ENCODE measurements at regions not wholly inside any gene's neighbourhood (a gene's known extent, or its start where the extent isn't known, plus 50 kb on each side); places are given as distances from the start of the nearest gene placed in this dataset.

GRCh38 chr2:191598296-191598695 lies 79.6 kb upstream of the NABP1 start:
- no peak for DNase-seq (ENCODE audit: low read depth)
- H3K4me3 ChIP-seq (ENCODE audit: low read length), result no peak overlapping the region
- TF ChIP-seq, protein P1, sequence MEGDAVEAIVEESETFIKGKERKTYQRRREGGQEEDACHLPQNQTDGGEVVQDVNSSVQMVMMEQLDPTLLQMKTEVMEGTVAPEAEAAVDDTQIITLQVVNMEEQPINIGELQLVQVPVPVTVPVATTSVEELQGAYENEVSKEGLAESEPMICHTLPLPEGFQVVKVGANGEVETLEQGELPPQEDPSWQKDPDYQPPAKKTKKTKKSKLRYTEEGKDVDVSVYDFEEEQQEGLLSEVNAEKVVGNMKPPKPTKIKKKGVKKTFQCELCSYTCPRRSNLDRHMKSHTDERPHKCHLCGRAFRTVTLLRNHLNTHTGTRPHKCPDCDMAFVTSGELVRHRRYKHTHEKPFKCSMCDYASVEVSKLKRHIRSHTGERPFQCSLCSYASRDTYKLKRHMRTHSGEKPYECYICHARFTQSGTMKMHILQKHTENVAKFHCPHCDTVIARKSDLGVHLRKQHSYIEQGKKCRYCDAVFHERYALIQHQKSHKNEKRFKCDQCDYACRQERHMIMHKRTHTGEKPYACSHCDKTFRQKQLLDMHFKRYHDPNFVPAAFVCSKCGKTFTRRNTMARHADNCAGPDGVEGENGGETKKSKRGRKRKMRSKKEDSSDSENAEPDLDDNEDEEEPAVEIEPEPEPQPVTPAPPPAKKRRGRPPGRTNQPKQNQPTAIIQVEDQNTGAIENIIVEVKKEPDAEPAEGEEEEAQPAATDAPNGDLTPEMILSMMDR (conservative IDR thresholded peaks at IDR 0.05; ENCODE audit: low read depth, low read length), result no peak

GRCh38 chr2:191601060-191601459 lies 76.9 kb upstream of the NABP1 start:
- TF ChIP-seq, protein P1 (conservative IDR thresholded peaks at IDR 0.05; ENCODE audit: low read depth, low read length), result no peak
- H3K4me3 ChIP-seq (ENCODE audit: low read length), result no peak overlapping the region
- DNase-seq (ENCODE audit: low read depth), result no peak

DNA sequence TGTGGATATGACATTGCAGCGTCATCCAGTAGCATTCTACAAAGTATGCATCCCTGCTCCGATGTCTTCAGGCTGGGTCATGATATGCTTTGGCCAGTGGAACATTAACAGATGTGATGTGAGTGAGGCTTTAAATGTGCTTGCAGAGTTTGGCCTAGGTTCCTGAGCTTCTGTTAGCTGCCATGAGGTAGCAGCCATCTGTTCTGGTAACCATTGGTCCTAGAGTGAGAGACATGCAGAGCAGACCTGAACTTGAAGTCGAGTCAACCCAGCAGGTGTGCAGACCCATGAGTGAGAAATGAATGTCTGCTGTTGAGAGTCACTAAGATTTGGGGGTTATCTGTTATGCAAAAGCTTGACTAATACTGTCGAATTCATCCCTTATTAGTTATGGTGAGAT lies 73.8 kb upstream of the NABP1 start:
- no peak for DNase-seq (ENCODE audit: low read depth)
- no peak overlapping the region for H3K4me3 ChIP-seq (ENCODE audit: low read length)
- TF ChIP-seq, protein P1 (conservative IDR thresholded peaks at IDR 0.05; ENCODE audit: low read depth, low read length), result no peak

DNA sequence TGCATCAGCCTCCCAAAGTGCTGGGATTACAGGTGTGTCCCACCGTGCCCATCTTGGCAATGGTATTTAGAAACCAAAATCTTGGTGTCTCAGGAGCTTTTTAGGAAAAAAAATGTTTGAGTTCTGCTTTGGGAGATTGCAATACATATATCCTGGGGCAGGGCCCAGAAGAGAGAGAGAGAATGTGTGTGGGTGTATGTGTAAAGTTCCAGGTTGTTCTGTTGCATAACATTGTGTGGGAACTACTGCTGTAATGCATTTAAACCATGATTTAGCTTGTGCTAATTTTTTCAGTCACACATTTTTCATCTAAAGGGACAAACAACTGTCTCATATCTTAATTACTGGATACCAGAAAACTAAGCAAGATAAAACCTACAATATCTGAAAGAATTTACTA lies 70.8 kb upstream of the NABP1 start:
- no peak for DNase-seq (ENCODE audit: low read depth)
- no peak overlapping the region for H3K4me3 ChIP-seq (ENCODE audit: low read length)
- TF ChIP-seq, protein P1 (conservative IDR thresholded peaks at IDR 0.05; ENCODE audit: low read depth, low read length), result no peak

- no peak for DNase-seq (ENCODE audit: low read depth)
- TF ChIP-seq, protein P1 (conservative IDR thresholded peaks at IDR 0.05; ENCODE audit: low read depth, low read length), result no peak
- H3K4me3 ChIP-seq (ENCODE audit: low read length), result no peak overlapping the region
Measured at GRCh38 chr2:191610756-191611155, 67.2 kb upstream of the NABP1 start.

GRCh38 chr2:191611614-191612013 lies 66.3 kb upstream of the NABP1 start:
- no peak for DNase-seq (ENCODE audit: low read depth)
- H3K4me3 ChIP-seq (ENCODE audit: low read length), result no peak overlapping the region
- TF ChIP-seq, protein P1 (conservative IDR thresholded peaks at IDR 0.05; ENCODE audit: low read depth, low read length), result no peak

GRCh38 chr2:191612496-191612895 lies 65.4 kb upstream of the NABP1 start:
- TF ChIP-seq, protein P1 (conservative IDR thresholded peaks at IDR 0.05; ENCODE audit: low read depth, low read length), result no peak
- DNase-seq (ENCODE audit: low read depth), result peak; percentile 58
- H3K4me3 ChIP-seq (ENCODE audit: low read length), result no peak overlapping the region

Measured in retinal pigment epithelial cell (primary cell).